ENCODE measurements at regions not wholly inside any gene's neighbourhood (a gene's known extent, or its start where the extent isn't known, plus 50 kb on each side); places are given as distances from the start of the nearest gene placed in this dataset.
A peak's percentile ranks its signal among the peaks of the same experiment; 100 is the strongest.

GRCh38 chr10:121053151-121053550, 202.0 kb downstream of the WDR11 start:
- WGBS, 4 donors, result 46 to 54% (median 53%) methylated on average over 3 of the region's 3 CpGs
- H3K9me3 ChIP-seq (replicated peaks in 1 of 3), result no peaks in the 10 kb centered on the region
- H3K27ac ChIP-seq, result peak overlapping the region in 1 of 5 donors; percentile 6
- intact Hi-C loops (cut with DNase I), result no loop called here
- H3K4me1 ChIP-seq (replicated peaks in 1 of 2), result peaks cover 0 to 9% of the 10 kb centered on the region in 2 donors
- no peaks in the 10 kb centered on the region for H3K36me3 ChIP-seq (replicated peaks in 1 of 2)
- TF ChIP-seq CTCF (IDR thresholded peaks at IDR 0.05) (no peak), POLR2A (IDR thresholded peaks at IDR 0.05) (no peak)
- H3K27me3 ChIP-seq, result no peaks in the 10 kb centered on the region
- peak; percentile 52 to 82 (median 69) for DNase-seq
- H3K4me3 ChIP-seq, result no peak overlapping the region

GRCh38 chr10:121054874-121055273, 203.7 kb downstream of the WDR11 start:
- Histone ChIP-seq H3K9me3 (replicated peaks in 1 of 3) (no peaks in the 10 kb centered on the region), H3K36me3 (replicated peaks in 1 of 2) (no peaks in the 10 kb centered on the region), H3K27ac (no peak overlapping the region), H3K4me3 (no peak overlapping the region), H3K4me1 (replicated peaks in 1 of 2) (peaks cover 0 to 9% of the 10 kb centered on the region in 2 donors), H3K27me3 (no peaks in the 10 kb centered on the region)
- intact Hi-C loops (cut with DNase I), result no loop called here
- WGBS, 4 donors, result 86 to 94% (median 91%) methylated on average over 5 of the region's 5 CpGs
- no peak for TF ChIP-seq POLR2A (IDR thresholded peaks at IDR 0.05)
- no peak for TF ChIP-seq CTCF (IDR thresholded peaks at IDR 0.05)
- no peak for DNase-seq

GRCh38 chr10:121057269-121057668, 206.1 kb downstream of the WDR11 start:
- H3K4me3 ChIP-seq, result no peak overlapping the region
- 66 to 79% (median 72%) methylated on average over 4 of the region's 4 CpGs for WGBS, 4 donors
- H3K27me3 ChIP-seq, result no peaks in the 10 kb centered on the region
- no peak overlapping the region for H3K27ac ChIP-seq
- DNase-seq, result no peak
- TF ChIP-seq POLR2A (IDR thresholded peaks at IDR 0.05) (no peak), CTCF (IDR thresholded peaks at IDR 0.05) (no peak)
- no peaks in the 10 kb centered on the region for H3K36me3 ChIP-seq (replicated peaks in 1 of 2)
- H3K4me1 ChIP-seq (replicated peaks in 1 of 2), result peaks cover 0 to 9% of the 10 kb centered on the region in 2 donors
- intact Hi-C loops (cut with DNase I), result no loop called here
- H3K9me3 ChIP-seq (replicated peaks in 1 of 3), result no peaks in the 10 kb centered on the region

- Histone ChIP-seq H3K4me1 (replicated peaks in 1 of 2) (peaks cover 0 to 2% of the 10 kb centered on the region in 2 donors), H3K36me3 (replicated peaks in 1 of 2) (no peaks in the 10 kb centered on the region), H3K27me3 (no peaks in the 10 kb centered on the region), H3K9me3 (replicated peaks in 1 of 3) (no peaks in the 10 kb centered on the region), H3K27ac (no peak overlapping the region), H3K4me3 (no peak overlapping the region)
- DNase-seq, result no peak
- 89 to 91% (median 90%) methylated on average over 6 of the region's 6 CpGs for WGBS, 4 donors
- TF ChIP-seq CTCF (IDR thresholded peaks at IDR 0.05) (no peak), POLR2A (IDR thresholded peaks at IDR 0.05) (no peak)
- intact Hi-C loops (cut with DNase I), result no loop called here
Measured at GRCh38 chr10:121058082-121058481, 206.9 kb downstream of the WDR11 start.
